ENCODE measurements at regions not wholly inside any gene's neighbourhood (a gene's known extent, or its start where the extent isn't known, plus 50 kb on each side); places are given as distances from the start of the nearest gene placed in this dataset.

GRCh38 chr1:166699613-166700012 lies 139.7 kb upstream of the POGK start:
- no peaks in the 10 kb centered on the region for H3K36me3 ChIP-seq (ENCODE audit: control insufficient read depth in 1 of 2, insufficient read depth in 2 of 2, low read length in 1 of 2)
- no peaks in the 10 kb centered on the region for H3K4me1 ChIP-seq (ENCODE audit: control insufficient read depth in 1 of 2, insufficient read depth in 2 of 2, low read length in 2 of 2)
- no peak for DNase-seq
- H3K27ac ChIP-seq (ENCODE audit: low read depth in 1 of 2, low read length in 2 of 2) = no peak overlapping the region
- no peak for ATAC-seq (ENCODE audit: low FRiP score)
- H3K4me3 ChIP-seq (ENCODE audit: low read length in 2 of 2) = no peak overlapping the region
- H3K9me3 ChIP-seq (ENCODE audit: control insufficient read depth, low read length) = no peaks in the 10 kb centered on the region
- intact Hi-C loops (cut with DNase I) = no loop called here
- WGBS, 2 donors = 42 to 60% methylated on average over 5 of the region's 5 CpGs
- no peaks in the 10 kb centered on the region for H3K27me3 ChIP-seq (ENCODE audit: control insufficient read depth in 1 of 2, insufficient read depth in 2 of 2, low read length in 1 of 2)

- no peaks in the 10 kb centered on the region for H3K36me3 ChIP-seq (ENCODE audit: control insufficient read depth in 1 of 2, insufficient read depth in 2 of 2, low read length in 1 of 2)
- no peaks in the 10 kb centered on the region for H3K9me3 ChIP-seq (ENCODE audit: control insufficient read depth, low read length)
- ATAC-seq (ENCODE audit: low FRiP score) (no peak), DNase-seq (no peak)
- no peaks in the 10 kb centered on the region for H3K4me1 ChIP-seq (ENCODE audit: control insufficient read depth in 1 of 2, insufficient read depth in 2 of 2, low read length in 2 of 2)
- WGBS, 2 donors = 60 to 74% methylated on average over 4 of the region's 4 CpGs
- intact Hi-C loops (cut with DNase I) = no loop called here
- no peak overlapping the region for H3K4me3 ChIP-seq (ENCODE audit: low read length in 2 of 2)
- H3K27ac ChIP-seq (ENCODE audit: low read depth in 1 of 2, low read length in 2 of 2) = no peak overlapping the region
- H3K27me3 ChIP-seq (ENCODE audit: control insufficient read depth in 1 of 2, insufficient read depth in 2 of 2, low read length in 1 of 2) = no peaks in the 10 kb centered on the region
Observed at GRCh38 chr1:166700696-166701095, 138.6 kb upstream of the POGK start.

DNA sequence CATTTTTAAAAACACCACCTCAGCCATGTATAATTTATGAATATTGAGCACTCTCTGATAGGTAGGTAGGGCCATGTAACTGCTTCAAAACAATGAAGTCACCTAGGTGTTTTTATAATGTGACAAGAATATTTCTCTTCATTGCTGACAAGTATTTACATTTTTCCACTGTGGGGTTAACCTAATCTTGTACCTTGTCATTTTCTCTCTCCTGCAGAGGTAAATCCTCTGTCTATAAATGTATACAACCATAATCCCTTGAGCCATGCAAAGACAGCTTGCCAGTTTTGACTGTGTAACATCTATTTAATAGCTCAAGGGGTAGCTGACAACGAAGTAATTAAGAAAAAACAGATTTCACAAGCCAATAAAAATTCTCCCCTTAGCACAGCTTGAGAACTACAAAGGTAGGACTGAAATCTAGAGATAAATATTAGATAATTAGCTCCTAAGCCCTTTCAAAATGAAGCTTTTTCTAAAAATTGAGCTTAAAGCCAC lies 137.6 kb upstream of the POGK start:
- no peaks in the 10 kb centered on the region for H3K27me3 ChIP-seq (ENCODE audit: control insufficient read depth in 1 of 2, insufficient read depth in 2 of 2, low read length in 1 of 2)
- no peak overlapping the region for H3K4me3 ChIP-seq (ENCODE audit: low read length in 2 of 2)
- no peaks in the 10 kb centered on the region for H3K4me1 ChIP-seq (ENCODE audit: control insufficient read depth in 1 of 2, insufficient read depth in 2 of 2, low read length in 2 of 2)
- no peaks in the 10 kb centered on the region for H3K36me3 ChIP-seq (ENCODE audit: control insufficient read depth in 1 of 2, insufficient read depth in 2 of 2, low read length in 1 of 2)
- DNase-seq = no peak
- WGBS, 2 donors = 56 to 68% methylated on average over 1 of the region's 1 CpG
- no peaks in the 10 kb centered on the region for H3K9me3 ChIP-seq (ENCODE audit: control insufficient read depth, low read length)
- ATAC-seq (ENCODE audit: low FRiP score) = no peak
- intact Hi-C loops (cut with DNase I) = no loop called here
- no peak overlapping the region for H3K27ac ChIP-seq (ENCODE audit: low read depth in 1 of 2, low read length in 2 of 2)

DNA sequence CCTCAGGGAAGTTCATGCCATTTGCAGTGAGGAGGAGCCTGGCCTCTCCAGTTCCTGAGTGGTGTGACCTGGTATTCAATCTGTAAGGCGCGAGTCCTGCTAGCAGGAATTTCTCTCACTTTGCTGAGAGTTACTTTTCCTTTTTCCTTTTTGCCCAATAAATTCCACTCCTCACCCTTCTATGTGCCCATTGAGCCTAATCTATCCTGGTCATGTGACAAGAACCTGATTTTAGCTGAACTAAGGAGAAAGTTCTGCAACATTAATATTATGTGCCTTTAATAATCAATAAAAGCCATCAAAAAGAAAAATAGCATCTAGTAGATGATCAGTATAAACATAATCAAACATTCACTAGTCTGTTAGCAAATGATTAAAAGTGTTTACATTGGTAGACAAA lies 136.1 kb upstream of the POGK start:
- intact Hi-C loops (cut with DNase I) = no loop called here
- ATAC-seq (ENCODE audit: low FRiP score) (no peak), DNase-seq (no peak)
- Histone ChIP-seq H3K4me1 (ENCODE audit: control insufficient read depth in 1 of 2, insufficient read depth in 2 of 2, low read length in 2 of 2) (no peaks in the 10 kb centered on the region), H3K27ac (ENCODE audit: low read depth in 1 of 2, low read length in 2 of 2) (no peak overlapping the region), H3K4me3 (ENCODE audit: low read length in 2 of 2) (no peak overlapping the region), H3K27me3 (ENCODE audit: control insufficient read depth in 1 of 2, insufficient read depth in 2 of 2, low read length in 1 of 2) (no peaks in the 10 kb centered on the region), H3K36me3 (ENCODE audit: control insufficient read depth in 1 of 2, insufficient read depth in 2 of 2, low read length in 1 of 2) (no peaks in the 10 kb centered on the region), H3K9me3 (ENCODE audit: control insufficient read depth, low read length) (no peaks in the 10 kb centered on the region)
- WGBS, 2 donors = 74 to 83% methylated on average over 2 of the region's 2 CpGs

- Histone ChIP-seq H3K9me3 (ENCODE audit: control insufficient read depth, low read length) (no peaks in the 10 kb centered on the region), H3K4me3 (ENCODE audit: low read length in 2 of 2) (no peak overlapping the region), H3K36me3 (ENCODE audit: control insufficient read depth in 1 of 2, insufficient read depth in 2 of 2, low read length in 1 of 2) (no peaks in the 10 kb centered on the region), H3K4me1 (ENCODE audit: control insufficient read depth in 1 of 2, insufficient read depth in 2 of 2, low read length in 2 of 2) (no peaks in the 10 kb centered on the region), H3K27me3 (ENCODE audit: control insufficient read depth in 1 of 2, insufficient read depth in 2 of 2, low read length in 1 of 2) (no peaks in the 10 kb centered on the region), H3K27ac (ENCODE audit: low read depth in 1 of 2, low read length in 2 of 2) (no peak overlapping the region)
- 49 to 52% methylated on average over 4 of the region's 4 CpGs for WGBS, 2 donors
- no peak for DNase-seq
- ATAC-seq (ENCODE audit: low FRiP score) = no peak
- intact Hi-C loops (cut with DNase I) = no loop called here
Observed at GRCh38 chr1:166703726-166704462, 135.4 kb upstream of the POGK start.

GRCh38 chr1:166705376-166706289 lies 133.6 kb upstream of the POGK start:
- ATAC-seq (ENCODE audit: low FRiP score) (no peak), DNase-seq (no peak)
- H3K27ac ChIP-seq (ENCODE audit: low read depth in 1 of 2, low read length in 2 of 2) = no peak overlapping the region
- H3K4me3 ChIP-seq (ENCODE audit: low read length in 2 of 2) = no peak overlapping the region
- no peaks in the 10 kb centered on the region for H3K27me3 ChIP-seq (ENCODE audit: control insufficient read depth in 1 of 2, insufficient read depth in 2 of 2, low read length in 1 of 2)
- 39 to 59% methylated on average over 3 of the region's 3 CpGs for WGBS, 2 donors
- no peaks in the 10 kb centered on the region for H3K36me3 ChIP-seq (ENCODE audit: control insufficient read depth in 1 of 2, insufficient read depth in 2 of 2, low read length in 1 of 2)
- H3K4me1 ChIP-seq (ENCODE audit: control insufficient read depth in 1 of 2, insufficient read depth in 2 of 2, low read length in 2 of 2) = no peaks in the 10 kb centered on the region
- intact Hi-C loops (cut with DNase I) = no loop called here
- no peaks in the 10 kb centered on the region for H3K9me3 ChIP-seq (ENCODE audit: control insufficient read depth, low read length)

- Histone ChIP-seq H3K4me1 (ENCODE audit: control insufficient read depth in 1 of 2, insufficient read depth in 2 of 2, low read length in 2 of 2) (no peaks in the 10 kb centered on the region), H3K27ac (ENCODE audit: low read depth in 1 of 2, low read length in 2 of 2) (no peak overlapping the region), H3K36me3 (ENCODE audit: control insufficient read depth in 1 of 2, insufficient read depth in 2 of 2, low read length in 1 of 2) (no peaks in the 10 kb centered on the region), H3K27me3 (ENCODE audit: control insufficient read depth in 1 of 2, insufficient read depth in 2 of 2, low read length in 1 of 2) (peaks cover 0 to 2% of the 10 kb centered on the region in 2 donors), H3K9me3 (ENCODE audit: control insufficient read depth, low read length) (peaks cover 4% of the 10 kb centered on the region), H3K4me3 (ENCODE audit: low read length in 2 of 2) (no peak overlapping the region)
- no peak for DNase-seq
- ATAC-seq (ENCODE audit: low FRiP score) = no peak
- intact Hi-C loops (cut with DNase I) = no loop called here
Observed at GRCh38 chr1:166716620-166717019, 122.7 kb upstream of the POGK start.

DNA sequence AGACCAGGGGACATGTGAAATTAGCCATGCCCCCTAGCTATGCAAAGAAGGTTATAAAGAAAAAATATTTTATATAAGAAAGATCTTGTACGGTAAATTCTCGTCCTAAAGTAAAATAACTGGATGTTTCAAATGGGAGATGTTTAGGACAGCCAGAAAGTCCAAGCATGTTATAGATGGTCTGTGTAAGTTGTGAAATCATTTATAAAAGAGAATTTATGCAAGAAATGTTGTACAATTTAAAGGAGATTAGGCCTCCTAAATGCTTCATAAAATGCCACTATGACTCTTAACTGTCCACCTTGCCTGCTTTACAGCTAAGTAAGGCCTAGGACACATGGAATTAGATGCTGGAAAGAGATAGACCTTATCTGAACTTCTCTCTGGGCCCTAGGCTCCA lies 118.1 kb upstream of the POGK start:
- Histone ChIP-seq H3K36me3 (ENCODE audit: control insufficient read depth in 1 of 2, insufficient read depth in 2 of 2, low read length in 1 of 2) (no peaks in the 10 kb centered on the region), H3K4me1 (ENCODE audit: control insufficient read depth in 1 of 2, insufficient read depth in 2 of 2, low read length in 2 of 2) (no peaks in the 10 kb centered on the region), H3K4me3 (ENCODE audit: low read length in 2 of 2) (no peak overlapping the region), H3K9me3 (ENCODE audit: control insufficient read depth, low read length) (no peaks in the 10 kb centered on the region), H3K27me3 (ENCODE audit: control insufficient read depth in 1 of 2, insufficient read depth in 2 of 2, low read length in 1 of 2) (no peaks in the 10 kb centered on the region), H3K27ac (ENCODE audit: low read depth in 1 of 2, low read length in 2 of 2) (no peak overlapping the region)
- DNase-seq (no peak), ATAC-seq (ENCODE audit: low FRiP score) (no peak)
- intact Hi-C loops (cut with DNase I) = no loop called here
- WGBS, 2 donors = 46 to 57% methylated on average over 2 of the region's 2 CpGs

All from aorta (tissue), 5 donors.